ENCODE measurements at regions not wholly inside any gene's neighbourhood (a gene's known extent, or its start where the extent isn't known, plus 50 kb on each side); places are given as distances from the start of the nearest gene placed in this dataset.

GRCh38 chr17:73744411-73744810 lies 100.2 kb upstream of the SDK2 start:
- H3K36me3 Mint-ChIP-seq (ENCODE audit: insufficient read depth, unreplicated experiment): no peaks in the 10 kb centered on the region
- H3K27me3 Mint-ChIP-seq (ENCODE audit: insufficient read depth, unreplicated experiment): peaks cover 84% of the 10 kb centered on the region
- H3K9me3 Mint-ChIP-seq (ENCODE audit: unreplicated experiment): no peaks in the 10 kb centered on the region
- intact Hi-C loops (cut with micrococcal nuclease): no loop called here
- no peak overlapping the region for H3K4me3 Mint-ChIP-seq (ENCODE audit: unreplicated experiment)
- POLR2A ChIA-PET: interaction anchor here (0.6 kb wide), 1 partner anchor 413 kb away, joined by 3 read pairs; no protein-coding TSS in a partner anchor
- BruUV-seq (replicated peaks): no TSS peak
- CTCF ChIA-PET: no interaction called here
- DNase-seq (ENCODE audit: unreplicated experiment): no peak
- no peak overlapping the region for H3K27ac Mint-ChIP-seq (ENCODE audit: low read depth, unreplicated experiment)
- H3K4me1 Mint-ChIP-seq (ENCODE audit: insufficient read depth, unreplicated experiment): no peaks in the 10 kb centered on the region
- TF ChIP-seq CTCF (IDR thresholded peaks at IDR 0.05; ENCODE audit: unreplicated experiment): no peak

- H3K27ac Mint-ChIP-seq (ENCODE audit: low read depth, unreplicated experiment): no peak overlapping the region
- H3K36me3 Mint-ChIP-seq (ENCODE audit: insufficient read depth, unreplicated experiment): no peaks in the 10 kb centered on the region
- no TSS peak for BruUV-seq (replicated peaks)
- intact Hi-C loops (cut with micrococcal nuclease): no loop called here
- H3K4me1 Mint-ChIP-seq (ENCODE audit: insufficient read depth, unreplicated experiment): no peaks in the 10 kb centered on the region
- H3K27me3 Mint-ChIP-seq (ENCODE audit: insufficient read depth, unreplicated experiment): peaks cover 63% of the 10 kb centered on the region
- no peaks in the 10 kb centered on the region for H3K9me3 Mint-ChIP-seq (ENCODE audit: unreplicated experiment)
- no peak for DNase-seq (ENCODE audit: unreplicated experiment)
- TF ChIP-seq CTCF (IDR thresholded peaks at IDR 0.05; ENCODE audit: unreplicated experiment): no peak
- H3K4me3 Mint-ChIP-seq (ENCODE audit: unreplicated experiment): no peak overlapping the region
- ChIA-PET POLR2A (no interaction called here), CTCF (no interaction called here)
These were observed 102.2 kb upstream of the SDK2 start for GRCh38 chr17:73746314-73747073.

GRCh38 chr17:73747221-73748002 lies 103.2 kb upstream of the SDK2 start:
- DNase-seq (ENCODE audit: unreplicated experiment): no peak
- intact Hi-C loops (cut with micrococcal nuclease): no loop called here
- no TSS peak for BruUV-seq (replicated peaks)
- TF ChIP-seq CTCF (IDR thresholded peaks at IDR 0.05; ENCODE audit: unreplicated experiment): no peak
- Mint-ChIP-seq H3K27me3 (ENCODE audit: insufficient read depth, unreplicated experiment) (peaks cover 54% of the 10 kb centered on the region), H3K4me1 (ENCODE audit: insufficient read depth, unreplicated experiment) (no peaks in the 10 kb centered on the region), H3K9me3 (ENCODE audit: unreplicated experiment) (no peaks in the 10 kb centered on the region), H3K27ac (ENCODE audit: low read depth, unreplicated experiment) (no peak overlapping the region), H3K36me3 (ENCODE audit: insufficient read depth, unreplicated experiment) (no peaks in the 10 kb centered on the region), H3K4me3 (ENCODE audit: unreplicated experiment) (no peak overlapping the region)
- POLR2A ChIA-PET: interaction anchor here (0.6 to 0.7 kb wide), 2 partner anchors 20 to 85 kb away, joined by 3 read pairs; no protein-coding TSS in a partner anchor
- CTCF ChIA-PET: no interaction called here

- intact Hi-C loops (cut with micrococcal nuclease): no loop called here
- no TSS peak for BruUV-seq (replicated peaks)
- H3K4me3 Mint-ChIP-seq (ENCODE audit: unreplicated experiment): no peak overlapping the region
- no peaks in the 10 kb centered on the region for H3K4me1 Mint-ChIP-seq (ENCODE audit: insufficient read depth, unreplicated experiment)
- H3K36me3 Mint-ChIP-seq (ENCODE audit: insufficient read depth, unreplicated experiment): no peaks in the 10 kb centered on the region
- no peak for DNase-seq (ENCODE audit: unreplicated experiment)
- peaks cover 43% of the 10 kb centered on the region for H3K27me3 Mint-ChIP-seq (ENCODE audit: insufficient read depth, unreplicated experiment)
- H3K27ac Mint-ChIP-seq (ENCODE audit: low read depth, unreplicated experiment): no peak overlapping the region
- CTCF ChIA-PET: no interaction called here
- H3K9me3 Mint-ChIP-seq (ENCODE audit: unreplicated experiment): no peaks in the 10 kb centered on the region
- POLR2A ChIA-PET: no interaction called here
- TF ChIP-seq CTCF (IDR thresholded peaks at IDR 0.05; ENCODE audit: unreplicated experiment): no peak
These were observed 104.3 kb upstream of the SDK2 start for GRCh38 chr17:73748508-73748907.
